HCT116 (cell line): ENCODE measurements at regions not wholly inside any gene's neighbourhood (a gene's known extent, or its start where the extent isn't known, plus 50 kb on each side); places are given as distances from the start of the nearest gene placed in this dataset.

Experiments
- ATAC-seq: fragments of 200-7000 bp; cut with Tn5 transposase; 2 replicates; pipeline ENCODE4 v1.9.1; 2020; ENCODE audit warnings: mild to moderate bottlenecking, moderate library complexity
- BruUV-seq: library from RNA; stranded (reverse); fragments of 400-500 nt; replicated peaks from 2 replicates; lab custom pipeline; 2021; lab: Mats Ljungman, UMichigan
- CTCF ChIA-PET: fragments of 300-600 bp; sonication (Branson Sonifier 250); formaldehyde crosslinking; loops from one replicate; lab custom pipeline; 2021; ENCODE audit warnings: antibody characterized with exemption; lab: Charles Lee
- POLR2A ChIA-PET: fragments of 300-600, 350-600 bp; sonication (Branson Sonifier 250); formaldehyde crosslinking; loops from one replicate; lab custom pipeline; 2021; ENCODE audit warnings: antibody characterized with exemption; lab: Charles Lee
- RAD21 ChIA-PET, 2 experiments: fragments of 300-600 bp; sonication (Branson Sonifier 250); formaldehyde crosslinking; loops; one replicate each; lab custom pipeline; 2023; ENCODE audit warnings: low total read pairs in 2 of 2; ENCODE audit not compliant: uncharacterized antibody in 2 of 2, unreplicated experiment in 2 of 2, low non-redundant PET in 1 of 2; lab: Charles Lee
- DNase-seq: peaks from one replicate; pipeline ENCODE4 v3.0.0-alpha.2; 2010; ENCODE audit warnings: low read depth, low spot score
- H2AFZ ChIP-seq: fragments of 200-600 bp; shearing (Covaris generic), sonication (generic); 2 replicates; pipeline ENCODE4 v1.6.1; 2017; ENCODE audit warnings: low read depth, mixed run types, mixed read lengths, antibody characterized with exemption, low read length; ENCODE audit not compliant: poor library complexity, severe bottlenecking
- H3K27ac ChIP-seq: 2 replicates; pipeline ENCODE4 v1.5.1; 2012; ENCODE audit warnings: low read depth, low read length
- H3K27me3 ChIP-seq: fragments of 200-600 bp; sonication (generic); 2 replicates; pipeline ENCODE4 v1.6.1; 2016; ENCODE audit warnings: mixed run types, low read length, mixed read lengths; ENCODE audit not compliant: insufficient read depth
- H3K36me3 ChIP-seq, 2 experiments: fragments of 200-500 bp in 1 of 2; fragments of 200-600 bp in 1 of 2; sonication (Bioruptor generic) in 1 of 2; sonication (generic) in 1 of 2; 2 replicates each; pipeline versions ENCODE4 v1.5.1 to v1.6.1; 2014 to 2016; ENCODE audit warnings: low read length in 2 of 2, inconsistent platforms in 1 of 2, mixed read lengths in 1 of 2, mixed run types in 1 of 2; ENCODE audit not compliant: insufficient read depth in 2 of 2, control insufficient read depth in 1 of 2
- H3K4me1 ChIP-seq, 2 experiments: fragments of 200-600 bp in 1 of 2; sonication (generic) in 1 of 2; 2 replicates each; pipeline versions ENCODE4 v1.5.1 to v1.6.1; 2012 to 2017; ENCODE audit warnings: low read length in 2 of 2, inconsistent platforms in 1 of 2, mild to moderate bottlenecking in 1 of 2, mixed read lengths in 1 of 2, mixed run types in 1 of 2, moderate library complexity in 1 of 2; ENCODE audit not compliant: insufficient read depth in 2 of 2, control insufficient read depth in 1 of 2
- H3K4me2 ChIP-seq: fragments of 200-600 bp; sonication (generic); 2 replicates; pipeline ENCODE4 v1.6.1; 2017; ENCODE audit warnings: mixed run types, low read length, mixed read lengths
- H3K4me3 ChIP-seq, 2 experiments: fragments of 200-600 bp in 1 of 2; sonication (generic) in 1 of 2; replicated peaks in 1 of 2; 2 replicates each; pipeline ENCODE4 v1.5.1; 2011 to 2016; ENCODE audit warnings: low read length in 2 of 2, control low read depth in 1 of 2, low read depth in 1 of 2, mild to moderate bottlenecking in 1 of 2, mixed read lengths in 1 of 2, mixed run types in 1 of 2
- H3K79me2 ChIP-seq: fragments of 200-600 bp; sonication (generic); 2 replicates; pipeline ENCODE4 v1.6.1; 2017; ENCODE audit warnings: mild to moderate bottlenecking, mixed run types, low read length, moderate library complexity, mixed read lengths; ENCODE audit not compliant: insufficient read depth
- H3K9ac ChIP-seq: fragments of 200-600 bp; sonication (generic); 2 replicates; pipeline ENCODE4 v1.6.1; 2016; ENCODE audit warnings: low read length, mixed read lengths
- H3K9me2 ChIP-seq: fragments of 200-600 bp; sonication (generic), shearing (Covaris generic); 2 replicates; pipeline ENCODE4 v1.6.1; 2017; ENCODE audit warnings: mixed run types, mild to moderate bottlenecking, moderate library complexity; ENCODE audit not compliant: insufficient read depth
- H3K9me3 ChIP-seq, 2 experiments: fragments of 200-500 bp in 1 of 2; fragments of 200-600 bp in 1 of 2; sonication (Bioruptor generic) in 1 of 2; sonication (generic) in 1 of 2; 2 replicates each; pipeline ENCODE4 v1.6.1; 2014 to 2017; ENCODE audit warnings: low read length in 2 of 2, mixed read lengths in 2 of 2, inconsistent platforms in 1 of 2, low read depth in 1 of 2, mild to moderate bottlenecking in 1 of 2, mixed run types in 1 of 2, moderate library complexity in 1 of 2; ENCODE audit not compliant: control insufficient read depth in 1 of 2, insufficient read depth in 1 of 2
- H4K20me1 ChIP-seq: fragments of 200-600 bp; sonication (generic), shearing (Covaris generic); 2 replicates; pipeline ENCODE4 v1.6.1; 2017; ENCODE audit warnings: mixed run types, mild to moderate bottlenecking, moderate library complexity; ENCODE audit not compliant: insufficient read depth
- ATF3 ChIP-seq: IDR thresholded peaks from 2 replicates; pipeline ENCODE4 v1.6.1; 2012
- ELF1 ChIP-seq: IDR thresholded peaks from 2 replicates; pipeline ENCODE4 v1.6.1; 2012; ENCODE audit warnings: low read depth, borderline replicate concordance
- FOSL1 ChIP-seq: IDR thresholded peaks from 2 replicates; pipeline ENCODE4 v1.6.1; 2012; ENCODE audit warnings: low read depth
- POLR2A ChIP-seq: IDR thresholded peaks from 2 replicates; pipeline ENCODE4 v1.7.0; 2011; ENCODE audit warnings: borderline replicate concordance; ENCODE audit not compliant: insufficient read depth, insufficient read length; ENCODE audit errors: extremely low read depth
- RAD21 ChIP-seq: IDR thresholded peaks from 2 replicates; pipeline ENCODE4 v1.6.1; 2012; ENCODE audit warnings: low read depth, mild to moderate bottlenecking
- YY1 ChIP-seq: IDR thresholded peaks from 2 replicates; pipeline ENCODE4 v1.6.1; 2011; ENCODE audit warnings: low read length, low read depth, moderate library complexity, mild to moderate bottlenecking; ENCODE audit not compliant: insufficient replicate concordance; ENCODE audit errors: extremely low read depth
- ZBTB33 ChIP-seq: IDR thresholded peaks from 2 replicates; pipeline ENCODE4 v1.6.1; 2011; ENCODE audit warnings: mild to moderate bottlenecking, low read length, moderate library complexity; ENCODE audit not compliant: insufficient replicate concordance; ENCODE audit errors: extremely low read depth
- ZFX ChIP-seq: fragments of 450-650 bp; IDR thresholded peaks from 2 replicates; pipeline ENCODE4 v1.6.1; 2017
- ZNF274 ChIP-seq: fragments of 200-500 bp; sonication (Bioruptor generic); IDR thresholded peaks from 2 replicates; pipeline ENCODE4 v1.6.1; 2014; ENCODE audit warnings: mild to moderate bottlenecking, low read depth, low read length, inconsistent platforms
- intact Hi-C: fragments of 100-400 bp; cut with micrococcal nuclease; formaldehyde crosslinking; loops from 2 replicates; pipeline ENCODE4 v1.10.0; 2022
- TF ChIP-seq, protein P1 (sequence below): IDR thresholded peaks from 2 replicates; pipeline ENCODE4 v1.6.1; 2012; ENCODE audit warnings: low read depth
- TF ChIP-seq, protein P2 (sequence below), 3 experiments: fragments of 200-600 bp in 1 of 3; sonication (generic) in 1 of 3; IDR thresholded peaks in 2 of 3; conservative IDR thresholded peaks in 1 of 3; 2 replicates each; pipeline ENCODE4 v1.5.1; 2012 to 2017; ENCODE audit warnings: low read depth in 2 of 3, low read length in 2 of 3, antibody characterized with exemption in 1 of 3, borderline replicate concordance in 1 of 3, control low read depth in 1 of 3, mild to moderate bottlenecking in 1 of 3, mixed read lengths in 1 of 3, mixed run types in 1 of 3, moderate library complexity in 1 of 3; ENCODE audit not compliant: insufficient read depth in 1 of 3

DNA sequence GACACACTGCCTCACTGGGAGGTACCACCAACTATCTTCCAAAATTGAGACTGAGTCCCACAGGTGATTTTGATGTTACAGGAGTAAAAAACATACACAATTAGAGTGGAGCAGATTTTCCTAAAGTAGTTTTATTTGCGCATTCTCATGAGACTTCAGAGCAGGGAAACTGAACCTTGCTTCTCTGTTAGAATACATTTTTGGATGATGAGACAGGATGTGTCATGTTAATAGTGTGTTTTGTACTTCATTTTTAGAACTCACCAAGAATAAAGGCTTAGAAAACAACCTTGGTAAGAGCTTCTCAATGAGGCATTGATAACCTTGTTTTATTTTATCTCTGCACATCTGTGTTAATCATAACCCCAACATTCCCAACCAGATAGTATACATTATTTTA is 310.2 kb upstream of the GALNT5 start:
- H3K9me2 ChIP-seq = no peaks in the 10 kb centered on the region
- no peaks in the 10 kb centered on the region for H3K36me3 ChIP-seq
- intact Hi-C loops = no loop called here
- no peaks in the 10 kb centered on the region for H3K9me3 ChIP-seq
- H3K27ac ChIP-seq = no peak overlapping the region
- TF ChIP-seq, protein P1, sequence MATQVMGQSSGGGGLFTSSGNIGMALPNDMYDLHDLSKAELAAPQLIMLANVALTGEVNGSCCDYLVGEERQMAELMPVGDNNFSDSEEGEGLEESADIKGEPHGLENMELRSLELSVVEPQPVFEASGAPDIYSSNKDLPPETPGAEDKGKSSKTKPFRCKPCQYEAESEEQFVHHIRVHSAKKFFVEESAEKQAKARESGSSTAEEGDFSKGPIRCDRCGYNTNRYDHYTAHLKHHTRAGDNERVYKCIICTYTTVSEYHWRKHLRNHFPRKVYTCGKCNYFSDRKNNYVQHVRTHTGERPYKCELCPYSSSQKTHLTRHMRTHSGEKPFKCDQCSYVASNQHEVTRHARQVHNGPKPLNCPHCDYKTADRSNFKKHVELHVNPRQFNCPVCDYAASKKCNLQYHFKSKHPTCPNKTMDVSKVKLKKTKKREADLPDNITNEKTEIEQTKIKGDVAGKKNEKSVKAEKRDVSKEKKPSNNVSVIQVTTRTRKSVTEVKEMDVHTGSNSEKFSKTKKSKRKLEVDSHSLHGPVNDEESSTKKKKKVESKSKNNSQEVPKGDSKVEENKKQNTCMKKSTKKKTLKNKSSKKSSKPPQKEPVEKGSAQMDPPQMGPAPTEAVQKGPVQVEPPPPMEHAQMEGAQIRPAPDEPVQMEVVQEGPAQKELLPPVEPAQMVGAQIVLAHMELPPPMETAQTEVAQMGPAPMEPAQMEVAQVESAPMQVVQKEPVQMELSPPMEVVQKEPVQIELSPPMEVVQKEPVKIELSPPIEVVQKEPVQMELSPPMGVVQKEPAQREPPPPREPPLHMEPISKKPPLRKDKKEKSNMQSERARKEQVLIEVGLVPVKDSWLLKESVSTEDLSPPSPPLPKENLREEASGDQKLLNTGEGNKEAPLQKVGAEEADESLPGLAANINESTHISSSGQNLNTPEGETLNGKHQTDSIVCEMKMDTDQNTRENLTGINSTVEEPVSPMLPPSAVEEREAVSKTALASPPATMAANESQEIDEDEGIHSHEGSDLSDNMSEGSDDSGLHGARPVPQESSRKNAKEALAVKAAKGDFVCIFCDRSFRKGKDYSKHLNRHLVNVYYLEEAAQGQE = no peak
- TF ChIP-seq, protein P2, sequence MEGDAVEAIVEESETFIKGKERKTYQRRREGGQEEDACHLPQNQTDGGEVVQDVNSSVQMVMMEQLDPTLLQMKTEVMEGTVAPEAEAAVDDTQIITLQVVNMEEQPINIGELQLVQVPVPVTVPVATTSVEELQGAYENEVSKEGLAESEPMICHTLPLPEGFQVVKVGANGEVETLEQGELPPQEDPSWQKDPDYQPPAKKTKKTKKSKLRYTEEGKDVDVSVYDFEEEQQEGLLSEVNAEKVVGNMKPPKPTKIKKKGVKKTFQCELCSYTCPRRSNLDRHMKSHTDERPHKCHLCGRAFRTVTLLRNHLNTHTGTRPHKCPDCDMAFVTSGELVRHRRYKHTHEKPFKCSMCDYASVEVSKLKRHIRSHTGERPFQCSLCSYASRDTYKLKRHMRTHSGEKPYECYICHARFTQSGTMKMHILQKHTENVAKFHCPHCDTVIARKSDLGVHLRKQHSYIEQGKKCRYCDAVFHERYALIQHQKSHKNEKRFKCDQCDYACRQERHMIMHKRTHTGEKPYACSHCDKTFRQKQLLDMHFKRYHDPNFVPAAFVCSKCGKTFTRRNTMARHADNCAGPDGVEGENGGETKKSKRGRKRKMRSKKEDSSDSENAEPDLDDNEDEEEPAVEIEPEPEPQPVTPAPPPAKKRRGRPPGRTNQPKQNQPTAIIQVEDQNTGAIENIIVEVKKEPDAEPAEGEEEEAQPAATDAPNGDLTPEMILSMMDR (IDR thresholded peaks at IDR 0.05 in 2 of 3, conservative IDR thresholded peaks at IDR 0.05 in 1 of 3; ENCODE audit: borderline replicate concordance in 1 of 3, insufficient read depth in 1 of 3, low read depth in 2 of 3, low read length in 2 of 3) = no peak
- TF ChIP-seq RAD21 (no peak), POLR2A (no peak), YY1 (no peak), ZBTB33 (no peak), ATF3 (no peak), ELF1 (no peak), ZNF274 (no peak), ZFX (no peak), FOSL1 (no peak)
- no peaks in the 10 kb centered on the region for H3K4me1 ChIP-seq
- H3K4me2 ChIP-seq = no peak overlapping the region
- CTCF ChIA-PET = no interaction called here
- no peak overlapping the region for H3K4me3 ChIP-seq
- POLR2A ChIA-PET = no interaction called here
- H3K9ac ChIP-seq = no peak overlapping the region
- BruUV-seq = no TSS peak
- no peaks in the 10 kb centered on the region for H3K79me2 ChIP-seq
- ATAC-seq = no peak
- H3K27me3 ChIP-seq = no peaks in the 10 kb centered on the region
- no peak overlapping the region for H2AFZ ChIP-seq
- no peaks in the 10 kb centered on the region for H4K20me1 ChIP-seq
- no peak for DNase-seq
- RAD21 ChIA-PET = no interaction called here
